HG03159 (cell line): ENCODE measurements at regions not wholly inside any gene's neighbourhood (a gene's known extent, or its start where the extent isn't known, plus 50 kb on each side); places are given as distances from the start of the nearest gene placed in this dataset.
A peak's percentile ranks its signal among the peaks of the same experiment; 100 is the strongest.

Source experiments
- ATAC-seq: cut with Tn5 transposase; IDR thresholded peaks from one replicate; pipeline ENCODE4 v1.9.1; 2021; ENCODE audit warnings: mild to moderate bottlenecking, moderate library complexity; ENCODE audit not compliant: unreplicated experiment

- ATAC-seq: no peak
Measured at GRCh38 chr10:10207538-10207937, 810.1 kb upstream of the CELF2 start.

GRCh38 chr10:10208196-10208595 lies 809.5 kb upstream of the CELF2 start:
- no peak for ATAC-seq

- no peak for ATAC-seq
Measured at GRCh38 chr10:10209167-10209566, 808.5 kb upstream of the CELF2 start.

GRCh38 chr10:10211409-10211808 lies 806.3 kb upstream of the CELF2 start:
- no peak for ATAC-seq

GRCh38 chr10:10213237-10213636 lies 804.4 kb upstream of the CELF2 start:
- ATAC-seq: peak; percentile 74

- no peak for ATAC-seq
Measured at GRCh38 chr10:10222304-10222841, 795.3 kb upstream of the CELF2 start.

- no peak for ATAC-seq
Measured at GRCh38 chr10:10223131-10223530, 794.5 kb upstream of the CELF2 start.

- no peak for ATAC-seq
Measured at GRCh38 chr10:10225136-10225676, 792.5 kb upstream of the CELF2 start.

GRCh38 chr10:10233229-10233628 lies 784.4 kb upstream of the CELF2 start:
- ATAC-seq: no peak

- no peak for ATAC-seq
Measured at GRCh38 chr10:10235003-10235402, 782.7 kb upstream of the CELF2 start.

GRCh38 chr10:10247585-10247984 lies 770.1 kb upstream of the CELF2 start:
- ATAC-seq: no peak

- no peak for ATAC-seq
Measured at GRCh38 chr10:10256860-10257259, 760.8 kb upstream of the CELF2 start.

GRCh38 chr10:10259013-10259412 lies 758.7 kb upstream of the CELF2 start:
- ATAC-seq: no peak

GRCh38 chr10:10270126-10271050 lies 747.3 kb upstream of the CELF2 start:
- no peak for ATAC-seq

- no peak for ATAC-seq
Measured at GRCh38 chr10:10271639-10272192, 746.0 kb upstream of the CELF2 start.

- ATAC-seq: no peak
Measured at GRCh38 chr10:10273661-10274060, 744.0 kb upstream of the CELF2 start.

- ATAC-seq: no peak
Measured at GRCh38 chr10:10279906-10280305, 737.8 kb upstream of the CELF2 start.

GRCh38 chr10:10292501-10292900 lies 725.2 kb upstream of the CELF2 start:
- ATAC-seq: no peak

GRCh38 chr10:10293041-10293440 lies 724.6 kb upstream of the CELF2 start:
- ATAC-seq: no peak

GRCh38 chr10:10293481-10293951 lies 724.2 kb upstream of the CELF2 start:
- no peak for ATAC-seq

GRCh38 chr10:10294184-10294880 lies 723.3 kb upstream of the CELF2 start:
- no peak for ATAC-seq
